ENCODE measurements at regions not wholly inside any gene's neighbourhood (a gene's known extent, or its start where the extent isn't known, plus 50 kb on each side); places are given as distances from the start of the nearest gene placed in this dataset.
"Not testable (repeated sequence)": the region's sequence is repeated elsewhere in the genome, so short reads cannot be mapped to it uniquely, and the experiment has no call there.

DNA sequence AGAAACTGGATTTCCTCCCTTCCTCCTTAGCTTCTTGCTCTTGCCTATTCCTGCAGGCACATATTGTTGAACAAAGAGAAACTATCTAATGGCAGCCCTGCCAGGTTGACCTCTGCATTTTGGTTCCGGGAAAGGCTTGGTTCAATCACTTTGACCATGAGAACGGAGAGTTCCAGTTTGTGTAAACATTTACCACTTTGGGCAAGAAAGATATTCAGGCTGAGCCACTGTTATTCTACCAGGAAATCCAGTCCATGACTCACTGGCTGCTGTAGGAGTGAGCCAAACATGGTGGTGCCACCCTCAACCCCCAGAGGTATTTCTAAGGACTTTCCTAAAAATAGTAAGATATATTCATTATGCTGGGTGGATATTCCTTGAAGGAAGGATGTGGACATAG is 242.2 kb upstream of the OR4E1 start:
- DNase-seq (ENCODE audit: low read depth, low spot score): no peak

GRCh38 chr14:21913759-21914158 is 240.1 kb upstream of the OR4E1 start:
- peak; percentile 16 for DNase-seq (ENCODE audit: low read depth, low spot score)

DNA sequence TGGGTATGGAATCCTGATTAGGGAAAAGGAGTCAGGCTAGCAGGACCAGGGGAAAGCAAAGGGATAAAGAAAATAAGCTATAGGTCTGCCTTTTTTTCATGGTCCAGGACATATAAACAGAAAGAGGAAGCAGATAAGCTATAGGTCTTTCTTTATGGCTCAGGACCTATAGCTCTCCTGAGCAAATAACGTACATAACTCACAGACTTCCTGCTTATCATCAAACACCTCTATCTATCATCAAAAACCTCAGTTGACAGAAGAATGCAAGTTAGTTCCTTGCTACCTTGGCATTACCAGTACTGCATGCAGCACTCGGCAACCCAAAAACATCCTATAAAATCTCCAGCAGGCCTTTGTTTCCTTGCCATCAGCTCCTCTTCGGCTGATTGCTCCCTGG is 238.7 kb upstream of the OR4E1 start:
- no peak for DNase-seq (ENCODE audit: low read depth, low spot score)

DNA sequence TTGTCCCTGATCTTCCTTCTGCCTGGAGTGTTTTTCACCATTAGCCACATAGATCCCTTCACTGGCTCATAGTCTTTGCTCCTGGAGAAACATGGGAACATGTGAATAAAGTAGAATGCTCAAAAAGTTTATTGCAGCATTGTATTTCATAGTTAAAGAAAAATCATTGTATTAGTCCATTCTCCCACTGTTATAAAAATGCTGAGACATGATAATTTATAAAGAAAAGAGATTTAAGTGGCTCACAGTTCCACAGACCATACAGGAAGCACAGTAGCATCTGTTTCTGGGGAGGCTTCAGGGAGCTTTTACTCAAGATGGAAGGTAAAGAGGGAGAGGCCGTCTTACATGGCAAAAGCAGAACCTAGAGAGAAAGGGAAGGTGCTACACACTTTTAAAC is 238.3 kb upstream of the OR4E1 start:
- DNase-seq (ENCODE audit: low read depth, low spot score): no peak

DNA sequence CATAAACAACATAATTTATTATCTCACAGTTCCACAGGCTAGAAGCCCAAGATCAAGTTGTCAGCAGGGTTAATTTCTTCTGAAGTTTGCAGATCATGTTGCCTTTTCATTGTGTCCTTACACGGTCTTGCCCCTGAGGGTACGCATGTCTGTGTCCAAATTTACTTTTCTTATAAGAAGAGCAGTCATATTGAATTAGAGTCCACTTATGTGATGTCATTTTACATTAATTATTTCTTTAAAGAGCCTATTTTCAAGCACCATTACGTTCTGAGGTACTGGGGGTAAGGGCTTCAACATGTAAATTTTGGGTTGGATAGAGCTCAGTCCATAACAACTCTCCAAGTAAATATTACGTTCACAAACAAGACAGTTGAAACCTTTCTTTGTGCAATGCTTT is 236.6 kb upstream of the OR4E1 start:
- DNase-seq (ENCODE audit: low read depth, low spot score): no peak

DNA sequence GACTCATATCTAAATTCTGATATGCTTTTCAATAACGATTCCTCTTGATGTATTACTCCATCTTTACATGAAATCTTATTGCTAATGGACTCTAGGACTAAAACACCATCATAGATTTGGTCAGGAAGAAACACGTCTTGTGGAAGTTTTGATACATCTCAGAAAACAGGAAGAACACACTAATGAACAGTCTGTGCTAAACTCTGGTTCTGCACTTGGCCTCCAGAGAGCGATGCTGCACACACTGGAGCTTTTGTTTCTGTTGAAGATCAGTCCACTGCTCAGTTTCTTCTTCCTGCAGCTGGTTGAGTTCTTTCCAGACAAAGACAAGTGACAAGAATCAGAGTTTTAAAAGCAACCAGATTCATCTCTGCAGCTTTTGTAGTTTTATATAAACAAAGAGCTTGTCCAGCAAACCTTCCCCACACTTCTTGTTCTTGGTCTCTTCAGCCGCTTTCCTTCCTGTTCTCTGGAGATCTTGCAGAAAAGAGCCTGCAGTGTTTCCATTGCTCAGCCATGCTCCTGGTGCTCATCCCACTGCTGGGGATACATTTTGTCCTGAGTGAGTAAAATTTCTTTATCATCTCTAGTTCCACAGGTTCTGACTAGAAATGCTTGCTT is 229.1 kb upstream of the OR4E1 start:
- no peak for DNase-seq (ENCODE audit: low read depth, low spot score)

- not testable (repeated sequence) for DNase-seq (ENCODE audit: low read depth, low spot score)
These were observed 221.2 kb upstream of the OR4E1 start for GRCh38 chr14:21894898-21895194.

GRCh38 chr14:21894003-21894897 is 220.6 kb upstream of the OR4E1 start:
- no peak for DNase-seq (ENCODE audit: low read depth, low spot score)

DNA sequence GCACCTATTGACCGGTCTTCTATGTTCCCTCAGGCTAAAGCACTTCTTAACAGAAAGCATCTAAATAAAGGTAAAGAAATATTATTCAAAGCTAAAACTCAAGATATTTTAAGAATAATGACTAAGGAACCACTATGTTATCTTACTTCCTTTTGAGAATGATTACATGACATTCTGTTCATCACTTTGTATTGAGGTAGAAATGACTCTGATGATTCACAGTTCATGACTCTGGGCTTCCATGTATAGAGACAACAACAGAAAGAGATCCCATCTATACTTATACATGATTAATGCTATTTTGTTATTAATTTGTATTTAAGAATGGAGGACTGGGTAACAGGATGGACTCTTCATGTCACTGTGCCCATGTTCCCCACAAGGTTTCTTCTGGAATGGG is 218.3 kb upstream of the OR4E1 start:
- no peak for DNase-seq (ENCODE audit: low read depth, low spot score)

DNA sequence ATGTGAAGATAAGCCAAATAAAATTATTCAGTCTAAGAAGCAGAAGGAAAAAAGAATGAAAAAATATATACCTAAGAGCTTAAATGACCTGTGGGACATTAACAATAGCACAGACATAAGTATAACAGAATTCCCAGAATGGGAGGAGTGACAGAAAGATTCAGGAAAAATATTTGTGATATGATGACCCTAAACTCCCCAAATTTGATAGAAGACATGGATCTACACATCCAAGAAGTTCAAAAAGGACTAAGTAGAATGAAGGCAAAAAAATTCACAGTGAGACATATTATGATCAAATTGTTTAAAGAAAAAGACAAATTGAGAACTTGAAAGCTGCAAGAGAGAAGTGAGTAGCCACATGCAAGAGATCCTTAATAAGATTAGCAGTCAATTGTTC is 211.4 kb upstream of the OR4E1 start:
- no peak for DNase-seq (ENCODE audit: low read depth, low spot score)

DNA sequence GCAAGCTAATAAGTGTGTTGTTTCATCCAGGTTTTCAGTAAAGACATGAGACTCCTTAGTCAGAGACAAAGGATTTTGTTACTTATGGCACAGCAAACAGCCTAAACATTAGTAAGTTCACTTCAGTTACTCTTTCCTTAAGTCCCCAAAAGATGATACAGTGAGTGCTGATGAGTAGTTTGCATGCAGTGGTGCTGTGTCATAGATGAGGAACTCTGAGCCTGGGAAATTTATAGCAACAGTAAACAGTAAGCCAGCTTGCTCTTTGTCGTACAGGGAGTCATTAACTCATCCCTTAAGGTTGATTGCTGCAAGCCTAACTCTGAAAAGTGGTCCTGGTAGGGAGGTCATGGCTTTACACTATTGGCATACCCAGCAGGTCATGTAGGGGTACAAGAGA is 208.6 kb upstream of the OR4E1 start:
- no peak for DNase-seq (ENCODE audit: low read depth, low spot score)

DNA sequence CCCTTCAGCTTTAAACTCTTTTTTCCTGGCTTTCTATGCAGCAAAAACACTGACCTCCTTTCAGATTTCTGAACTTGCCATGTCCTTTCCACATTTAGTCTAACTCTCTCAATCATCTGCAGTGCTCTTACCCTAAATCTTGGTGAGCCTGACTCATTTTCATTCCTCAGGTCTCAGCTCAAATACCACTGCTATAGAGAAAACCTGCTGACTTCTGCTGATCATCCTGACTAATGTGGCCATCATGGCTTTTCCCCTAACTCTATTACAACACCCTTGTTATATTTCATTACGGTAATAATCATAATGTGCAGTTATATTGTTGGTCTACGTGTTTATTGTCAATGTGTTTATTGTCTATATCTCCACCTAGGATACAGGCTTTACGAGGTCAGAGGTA is 207.3 kb upstream of the OR4E1 start:
- no peak for DNase-seq (ENCODE audit: low read depth, low spot score)

DNA sequence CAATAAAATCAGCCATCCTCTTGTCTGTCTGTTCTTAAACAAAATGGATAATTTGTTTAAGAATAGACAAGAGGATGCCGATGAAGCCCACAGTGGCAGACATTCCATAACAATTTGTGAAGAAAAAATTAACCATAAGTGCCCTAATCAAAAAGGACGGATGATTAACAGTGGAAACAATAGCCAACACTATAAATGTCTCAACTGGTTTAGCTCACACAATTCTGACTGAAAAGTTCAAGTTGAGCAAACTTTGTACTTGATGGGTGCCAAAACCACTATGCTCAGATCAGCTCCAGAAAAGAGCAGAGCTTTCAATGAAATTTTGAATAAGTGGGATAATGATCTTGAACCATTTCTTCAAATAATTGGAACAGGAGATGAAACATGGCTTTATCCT is 202.2 kb upstream of the OR4E1 start:
- DNase-seq (ENCODE audit: low read depth, low spot score): no peak

DNA sequence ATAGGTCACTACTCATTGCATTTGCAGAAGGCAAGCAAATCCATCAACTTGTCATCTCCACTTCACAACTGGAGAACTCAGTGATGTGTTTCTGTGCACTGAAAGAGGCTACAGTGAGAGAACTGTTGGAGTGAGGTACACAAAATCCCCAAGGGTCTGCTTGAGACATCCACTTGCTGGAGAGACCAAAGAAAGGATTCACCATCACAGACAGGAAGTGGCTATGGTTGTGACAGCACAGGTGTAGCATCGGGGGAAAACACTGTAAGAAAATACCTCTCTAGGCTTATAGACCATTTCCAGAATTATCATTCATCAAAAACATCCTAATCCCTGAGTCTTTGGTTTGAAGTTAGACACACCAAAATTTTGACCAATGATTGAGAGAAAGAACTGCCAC is 201.3 kb upstream of the OR4E1 start:
- DNase-seq (ENCODE audit: low read depth, low spot score): no peak

GRCh38 chr14:21874167-21874566 is 200.5 kb upstream of the OR4E1 start:
- no peak for DNase-seq (ENCODE audit: low read depth, low spot score)

GRCh38 chr14:21868442-21869046 is 194.9 kb upstream of the OR4E1 start:
- peak; percentile 28 for DNase-seq (ENCODE audit: low read depth, low spot score)

DNA sequence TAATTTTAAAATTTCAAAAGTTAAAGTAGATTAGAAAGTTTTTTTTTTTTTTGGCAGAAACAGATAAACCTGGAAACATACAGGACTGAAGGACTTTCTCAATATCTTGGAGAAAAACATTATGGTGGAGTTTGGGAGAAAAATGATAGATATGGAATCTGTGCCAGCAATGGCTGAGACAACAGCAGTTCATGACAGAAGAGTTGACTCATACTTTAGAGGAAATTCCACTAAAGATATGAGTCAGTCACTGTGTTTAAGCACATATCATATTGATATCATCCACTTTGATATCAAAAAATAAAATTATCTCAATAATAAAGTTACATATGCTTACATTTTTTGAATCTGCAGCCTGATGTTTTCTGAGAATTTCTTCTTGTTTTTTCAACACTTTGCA is 193.9 kb upstream of the OR4E1 start:
- DNase-seq (ENCODE audit: low read depth, low spot score): no peak

GRCh38 chr14:21866479-21866878 is 192.9 kb upstream of the OR4E1 start:
- no peak for DNase-seq (ENCODE audit: low read depth, low spot score)

DNA sequence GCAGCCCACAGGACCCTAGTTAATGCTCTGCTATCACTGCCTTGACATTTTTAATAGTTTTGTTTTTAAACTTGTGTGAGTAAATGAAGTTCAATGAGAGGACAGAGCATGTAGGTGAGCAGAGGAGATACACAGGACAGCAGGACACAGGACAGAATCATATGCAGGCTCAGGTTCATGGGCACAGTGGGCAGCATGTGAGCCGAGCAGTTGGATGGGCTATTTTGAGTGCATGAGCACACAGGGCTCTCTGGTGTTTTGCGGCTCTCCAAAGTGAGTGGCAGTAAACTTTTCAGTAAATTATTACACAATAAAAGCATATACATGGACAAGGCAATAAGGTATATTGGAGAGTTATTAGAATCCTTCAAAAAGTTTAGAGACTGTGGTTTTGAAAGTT is 189.7 kb upstream of the OR4E1 start:
- no peak for DNase-seq (ENCODE audit: low read depth, low spot score)

- no peak for DNase-seq (ENCODE audit: low read depth, low spot score)
These were observed 187.5 kb upstream of the OR4E1 start for GRCh38 chr14:21861153-21861552.

GRCh38 chr14:21860172-21860571 is 186.6 kb upstream of the OR4E1 start:
- DNase-seq (ENCODE audit: low read depth, low spot score): no peak

DNA sequence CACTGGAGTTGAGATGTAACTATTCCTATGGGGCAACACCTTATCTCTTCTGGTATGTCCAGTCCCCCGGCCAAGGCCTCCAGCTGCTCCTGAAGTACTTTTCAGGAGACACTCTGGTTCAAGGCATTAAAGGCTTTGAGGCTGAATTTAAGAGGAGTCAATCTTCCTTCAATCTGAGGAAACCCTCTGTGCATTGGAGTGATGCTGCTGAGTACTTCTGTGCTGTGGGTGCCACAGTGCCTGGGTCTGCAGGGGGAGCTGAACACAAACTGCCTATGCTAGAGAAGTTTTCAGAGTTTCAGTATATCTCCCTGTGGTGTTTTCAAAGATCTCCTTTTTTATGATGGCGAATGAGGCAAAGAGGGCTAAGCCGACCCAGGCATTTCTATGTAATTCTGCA is 179.2 kb upstream of the OR4E1 start:
- no peak for DNase-seq (ENCODE audit: low read depth, low spot score)

- peak; percentile 11 for DNase-seq (ENCODE audit: low read depth, low spot score)
These were observed 178.5 kb upstream of the OR4E1 start for GRCh38 chr14:21852061-21852664.
